Activated CD4-positive, alpha-beta T cell treated with anti-CD3 and anti-CD28 coated beads, Interleukin-10, Interleukin-2, amounts not matched to agents 100 ng/mL and 50 ng/mL, durations not matched to agents 16 hours and 8 hours (primary cell): ENCODE measurements at regions not wholly inside any gene's neighbourhood (a gene's known extent, or its start where the extent isn't known, plus 50 kb on each side); places are given as distances from the start of the nearest gene placed in this dataset.

Experiments
- DNase-seq: peaks from one replicate; pipeline ENCODE4 v3.0.0-alpha.2; 2020

DNA sequence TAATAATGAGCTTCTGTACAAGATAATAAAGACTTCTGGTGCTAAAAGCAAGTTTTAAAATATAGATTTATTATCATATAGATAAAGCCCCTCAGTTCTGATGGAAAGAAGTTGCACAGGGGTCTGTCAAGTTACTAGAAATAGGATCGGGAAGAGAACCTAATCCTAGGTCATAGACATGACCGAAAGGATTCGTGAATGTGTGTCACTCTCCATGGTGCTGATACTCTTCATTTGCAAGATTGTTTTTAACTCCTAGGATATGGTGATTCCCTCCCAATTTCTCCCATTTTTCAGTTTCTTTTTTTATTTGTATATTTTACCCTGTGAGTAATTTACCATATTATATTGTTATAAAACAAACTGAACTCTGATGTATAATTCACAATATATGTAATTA, 58.9 kb upstream of the CTNNA2 start:
- no peak for DNase-seq

DNA sequence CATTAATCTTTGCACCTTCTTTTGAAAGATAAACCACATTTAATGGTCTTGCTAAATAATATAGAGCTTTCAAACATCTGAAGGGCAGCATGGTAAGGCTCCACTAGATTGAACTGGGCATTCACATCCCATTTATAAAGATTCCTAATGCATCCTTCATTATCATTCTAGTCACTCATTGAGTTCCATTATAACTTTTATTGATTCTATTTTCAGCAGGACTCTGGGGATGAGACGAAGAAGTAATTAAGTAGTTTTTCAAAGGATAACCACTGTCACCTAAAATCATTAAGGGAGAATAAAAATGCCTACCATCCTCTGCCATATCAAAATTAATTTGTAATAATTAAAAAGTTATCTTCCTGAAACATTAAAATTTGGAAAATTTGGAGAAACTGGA, 60.2 kb upstream of the CTNNA2 start:
- DNase-seq = no peak

DNA sequence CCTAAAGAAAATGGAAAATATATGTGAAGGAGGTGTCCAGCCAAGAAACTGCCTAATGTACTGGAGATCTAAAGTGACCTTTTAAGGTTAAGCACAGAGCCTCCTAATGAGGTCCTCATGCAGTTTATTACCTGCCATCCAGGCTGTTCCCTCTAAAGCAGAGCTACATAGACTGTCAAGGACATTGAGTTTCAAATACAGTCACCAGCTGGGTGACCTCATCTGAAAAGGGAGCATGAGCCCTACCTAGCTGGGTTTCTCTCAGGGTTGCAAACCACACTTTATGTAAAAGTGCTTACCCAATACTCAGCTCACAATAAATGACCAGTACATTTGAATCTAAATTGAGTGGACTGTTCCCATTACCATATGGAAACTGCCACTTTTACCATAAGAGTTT, 65.4 kb upstream of the CTNNA2 start:
- DNase-seq = no peak

DNA sequence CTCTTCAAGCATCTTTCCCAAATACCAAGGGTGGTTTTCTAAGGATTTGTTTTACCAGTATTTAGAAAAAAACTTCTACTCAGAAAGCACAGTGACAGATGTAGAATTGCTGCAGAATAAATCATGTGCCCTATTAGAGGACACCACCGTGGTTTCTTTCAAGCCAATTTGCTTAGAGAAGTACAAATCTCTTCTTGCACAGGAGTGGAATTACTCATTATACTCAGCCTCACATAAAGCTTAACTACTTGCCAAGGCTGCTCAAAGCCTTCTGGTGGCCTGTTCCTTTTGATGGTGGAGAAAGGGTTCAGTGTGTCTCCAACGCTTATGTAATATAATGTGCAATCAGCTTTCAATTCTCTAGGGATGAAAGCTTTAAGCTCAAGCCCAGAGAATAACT, 66.5 kb upstream of the CTNNA2 start:
- no peak for DNase-seq

DNA sequence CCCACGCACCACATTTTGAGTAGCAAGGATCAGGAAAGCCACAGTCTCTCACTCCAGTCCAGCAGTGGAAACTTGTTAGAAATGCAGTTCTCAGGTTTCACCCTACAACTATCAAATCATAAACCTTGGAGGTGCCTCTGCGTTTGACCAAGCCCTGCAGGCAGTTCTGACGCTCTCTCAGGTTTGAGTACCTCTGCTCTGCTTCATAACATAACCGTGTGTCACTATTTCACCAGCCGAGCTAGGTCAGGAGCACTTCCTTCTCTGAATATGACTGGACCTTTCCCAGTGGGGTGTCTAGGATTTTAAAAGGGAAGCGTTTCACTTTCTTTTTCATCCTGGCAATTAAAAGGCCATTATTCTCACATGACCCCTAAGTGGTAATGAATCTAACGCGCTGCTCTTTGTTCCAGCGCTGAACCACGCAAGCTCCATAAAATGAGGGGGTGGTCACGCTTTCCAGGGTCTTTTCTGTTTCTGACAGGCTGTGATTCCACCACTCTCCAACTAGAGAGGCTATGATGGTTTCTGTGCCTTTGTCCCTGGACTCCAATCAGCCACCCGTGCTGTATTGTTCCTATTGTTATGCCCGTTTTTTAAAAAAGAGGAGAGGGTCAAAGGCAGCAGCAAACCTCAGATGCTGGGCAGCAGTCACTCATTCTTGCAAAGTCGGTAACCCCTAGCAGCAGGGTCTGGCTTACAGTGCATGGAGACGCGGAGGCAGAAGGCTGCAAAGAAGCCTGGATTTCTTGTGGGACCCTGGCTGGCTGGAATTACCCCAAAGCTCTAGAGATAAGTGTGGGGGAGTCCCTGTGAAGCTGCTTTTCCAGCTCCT, 75.2 kb upstream of the CTNNA2 start:
- no peak for DNase-seq

DNA sequence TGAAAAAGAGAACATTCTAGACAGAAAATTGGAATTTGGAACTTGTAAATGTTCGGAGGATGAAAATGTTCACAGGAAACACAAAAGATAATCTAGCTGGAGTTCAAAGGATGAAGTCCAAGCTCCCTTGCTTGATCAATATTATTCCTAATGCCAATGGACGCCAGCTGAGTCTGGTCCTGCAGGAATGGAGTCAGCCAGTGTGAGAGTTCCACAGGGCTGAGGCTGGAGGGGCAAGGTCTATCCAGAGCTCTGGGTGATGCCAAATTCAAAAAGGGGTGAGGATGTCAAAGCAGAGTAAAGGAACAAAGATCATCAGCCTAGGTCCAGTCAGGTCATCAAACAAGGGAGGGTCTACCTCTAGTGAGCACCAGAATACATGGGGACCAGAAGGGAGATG, 78.5 kb upstream of the CTNNA2 start:
- DNase-seq = no peak

DNA sequence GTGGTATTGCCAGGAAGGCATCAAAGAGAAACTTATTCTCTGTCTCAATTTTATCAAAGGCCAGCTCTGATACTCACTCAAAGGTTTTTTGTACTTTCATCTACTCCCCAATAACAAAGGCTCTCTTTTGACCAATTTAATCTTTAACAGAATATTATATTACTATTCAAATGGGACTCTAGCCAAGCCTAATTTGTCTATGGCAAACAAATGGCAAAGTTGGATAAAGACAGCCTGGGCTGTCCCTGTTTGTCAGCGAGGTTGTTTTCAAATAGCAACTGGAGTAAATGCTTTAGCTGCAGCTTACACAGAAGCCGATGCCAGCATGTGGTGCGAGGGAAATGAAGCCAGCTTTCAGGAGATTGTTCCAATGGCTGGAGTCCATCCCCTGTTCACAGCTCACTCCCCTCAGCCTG, 80.1 kb upstream of the CTNNA2 start:
- DNase-seq = no peak

DNA sequence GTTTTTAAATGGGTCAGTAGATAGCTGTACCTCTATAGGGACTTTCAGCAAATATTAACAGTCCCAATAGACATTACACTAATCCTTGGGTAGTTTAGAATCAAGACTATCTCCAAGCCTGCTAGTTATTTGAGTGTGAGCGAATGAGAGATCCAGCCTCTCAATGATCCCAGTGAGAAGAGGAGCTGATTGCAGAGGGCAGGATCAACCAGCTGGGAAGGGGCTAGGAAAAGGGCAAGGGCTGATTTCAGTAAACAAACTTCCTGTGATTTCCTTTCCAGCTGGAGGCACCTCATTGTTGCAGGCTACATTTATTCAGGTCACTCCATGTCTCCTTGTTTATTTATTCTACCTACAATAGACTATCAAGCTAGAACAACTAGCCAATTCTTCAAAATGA, 84.1 kb upstream of the CTNNA2 start:
- no peak for DNase-seq

DNA sequence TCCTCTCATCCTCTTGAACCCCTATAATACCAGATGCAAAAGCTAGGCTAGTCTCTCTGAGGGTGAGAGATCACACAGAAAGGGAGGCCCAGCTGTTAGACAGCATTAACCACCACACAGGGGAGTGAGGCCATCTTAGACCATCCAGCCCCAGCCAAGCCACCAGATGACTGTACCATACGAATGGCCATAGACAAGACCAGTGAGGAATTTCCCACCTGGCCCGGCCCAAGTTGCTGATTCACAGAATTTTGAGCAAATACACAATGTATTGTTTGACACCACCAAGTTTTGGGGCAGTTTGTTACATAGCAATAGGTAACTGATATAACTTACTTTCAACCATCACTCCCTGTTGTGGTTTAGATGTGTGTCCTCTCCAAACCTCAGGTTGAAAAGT, 98.2 kb upstream of the CTNNA2 start:
- DNase-seq = no peak

DNA sequence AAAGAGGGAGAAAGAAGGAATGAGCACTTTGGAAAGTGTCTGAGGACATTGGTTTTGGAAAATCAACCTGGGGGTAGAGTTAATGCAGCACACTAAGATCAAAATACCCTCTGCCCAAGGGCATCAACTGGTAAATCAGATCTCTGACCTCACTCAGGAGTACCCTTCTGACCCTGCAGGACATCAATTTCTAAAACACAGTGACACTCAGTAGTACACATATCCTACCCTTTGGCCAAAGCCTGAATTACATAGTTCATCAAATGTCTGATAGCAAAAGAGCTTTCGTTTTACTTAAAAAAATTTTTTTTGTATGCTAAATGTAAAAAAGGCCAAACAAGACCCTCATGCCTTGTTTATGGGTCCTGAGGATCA, 118.4 kb upstream of the CTNNA2 start:
- DNase-seq = no peak

DNA sequence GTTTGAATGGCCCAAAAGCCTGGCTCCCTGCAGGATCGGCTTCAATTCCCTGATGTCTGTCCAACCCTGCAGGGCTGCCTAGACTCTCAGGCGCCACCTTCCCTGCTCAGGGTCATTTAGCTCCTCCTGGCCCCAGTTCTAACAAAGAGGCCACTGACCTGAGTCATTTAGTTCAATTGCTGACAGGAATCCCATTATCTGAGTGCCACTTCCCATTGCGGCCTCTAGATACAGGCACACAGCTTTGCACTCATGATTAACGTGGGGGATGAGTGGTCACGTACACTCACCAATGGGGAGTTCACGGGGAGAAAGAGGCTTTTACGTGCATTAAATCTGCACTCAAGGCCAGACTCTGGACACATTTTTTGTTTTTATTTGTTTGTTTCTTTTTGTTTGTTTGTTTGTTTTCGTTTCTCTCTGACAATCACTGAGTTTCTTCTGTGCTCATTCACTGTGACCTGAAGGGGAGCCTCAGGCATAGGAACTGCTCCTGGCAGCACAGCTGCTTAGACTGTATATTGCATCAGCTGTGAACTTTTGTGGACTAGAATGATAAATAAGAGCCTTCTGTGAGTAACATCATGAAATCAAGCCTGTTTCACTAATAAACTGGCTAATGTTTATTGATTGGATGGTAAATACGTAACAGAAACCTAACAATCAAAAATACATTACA, 118.9 kb upstream of the CTNNA2 start:
- no peak for DNase-seq

DNA sequence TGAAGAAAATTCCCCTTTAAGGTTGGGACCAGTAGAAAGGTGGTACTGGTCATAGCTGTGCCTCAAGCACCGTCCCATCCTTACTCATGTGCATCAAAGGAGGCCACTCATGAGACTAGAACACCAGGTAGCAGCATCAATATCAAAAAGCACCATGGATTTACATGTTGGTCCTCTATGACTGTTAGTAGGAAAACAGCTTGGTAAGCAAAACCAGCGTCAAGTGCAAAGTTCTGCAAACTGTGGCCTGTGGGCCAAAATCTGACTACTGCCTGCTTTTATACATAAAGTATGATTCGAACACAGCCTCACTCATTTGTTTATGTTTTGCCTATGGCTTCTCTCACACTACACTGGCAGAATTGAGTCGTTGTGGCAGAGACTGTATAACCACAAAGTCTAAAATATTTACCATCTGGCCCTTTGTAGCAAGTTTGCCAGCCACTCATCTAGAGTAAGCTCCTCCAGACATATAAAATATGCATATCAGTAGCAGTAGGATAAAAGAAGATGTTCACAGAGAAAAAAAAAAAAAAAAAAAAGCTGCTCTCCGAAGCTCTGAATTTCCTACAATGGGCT, 119.7 kb upstream of the CTNNA2 start:
- no peak for DNase-seq

DNA sequence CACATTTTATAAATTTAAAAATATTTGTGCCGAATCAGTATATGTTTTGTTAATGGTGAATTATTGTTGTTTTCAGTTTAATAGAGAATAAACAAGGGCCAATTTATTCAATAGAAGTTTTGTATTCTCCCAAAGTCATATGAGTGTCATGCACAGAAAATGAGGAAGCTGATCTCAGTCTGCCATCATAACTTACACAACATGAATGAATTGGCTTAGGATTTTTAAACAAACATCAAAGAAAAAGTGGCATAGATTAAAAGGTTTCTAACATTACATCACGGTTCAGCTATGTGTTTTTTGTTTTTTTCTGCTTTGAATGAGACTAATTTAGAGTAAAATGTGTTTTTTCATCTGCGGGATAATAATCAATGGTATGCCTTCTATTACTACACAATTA, 123.4 kb upstream of the CTNNA2 start:
- DNase-seq = no peak

DNA sequence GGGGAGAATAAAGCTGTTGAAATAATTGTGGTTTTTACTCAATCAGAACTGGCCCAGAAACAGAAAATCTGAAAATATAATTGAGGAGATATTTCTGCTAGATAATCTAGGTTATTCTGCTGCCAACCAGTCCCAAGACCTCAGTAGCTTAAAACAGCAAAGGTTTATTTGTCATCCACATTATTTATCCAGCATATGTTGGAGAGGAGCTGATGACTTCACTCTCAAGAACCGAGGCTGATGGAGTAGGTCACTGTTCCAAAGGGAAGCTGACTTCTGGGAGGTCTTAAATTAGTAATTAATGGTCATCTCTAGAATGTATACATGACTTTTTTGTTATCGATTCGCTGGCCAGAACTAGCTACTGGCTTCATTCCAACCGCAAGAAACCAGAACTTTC, 124.8 kb upstream of the CTNNA2 start:
- no peak for DNase-seq

DNA sequence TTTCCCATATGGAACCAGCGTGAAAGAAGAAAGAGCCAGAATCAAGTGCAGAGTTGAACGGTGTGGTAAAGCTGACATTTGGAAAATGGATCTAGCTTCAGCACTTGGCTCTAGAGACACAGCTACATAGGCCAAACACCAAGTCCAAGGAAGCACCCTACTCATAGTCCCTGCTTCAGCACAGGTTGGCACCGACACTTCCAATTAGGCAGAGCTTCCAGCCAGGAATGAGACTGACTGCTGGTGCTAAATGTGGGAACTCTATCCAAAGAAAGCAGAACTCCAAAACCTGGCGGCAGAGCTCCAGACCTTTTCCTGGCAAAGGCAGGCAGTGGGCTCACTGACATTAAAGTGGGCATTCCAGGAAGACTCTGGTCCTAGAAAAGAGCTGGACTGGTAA, 125.4 kb upstream of the CTNNA2 start:
- no peak for DNase-seq

DNA sequence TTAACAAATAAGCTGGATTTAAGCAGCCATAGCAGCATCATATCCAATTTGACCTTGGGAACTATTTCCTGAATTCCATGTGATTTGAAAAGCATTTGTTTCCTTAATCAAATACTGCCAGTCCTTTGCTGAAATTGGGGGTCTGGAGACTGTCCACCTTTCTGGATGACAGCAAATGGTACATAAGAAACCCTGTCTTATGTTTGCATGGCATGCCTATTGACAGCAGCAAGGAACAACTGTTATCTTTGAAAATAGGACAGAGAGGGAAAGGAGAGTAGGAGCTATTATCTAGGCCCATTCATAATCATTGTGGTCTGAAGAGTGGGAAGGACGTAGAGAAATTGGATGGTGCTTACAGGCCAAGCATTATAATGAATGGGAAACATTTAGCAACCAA, 129.2 kb upstream of the CTNNA2 start:
- no peak for DNase-seq

DNA sequence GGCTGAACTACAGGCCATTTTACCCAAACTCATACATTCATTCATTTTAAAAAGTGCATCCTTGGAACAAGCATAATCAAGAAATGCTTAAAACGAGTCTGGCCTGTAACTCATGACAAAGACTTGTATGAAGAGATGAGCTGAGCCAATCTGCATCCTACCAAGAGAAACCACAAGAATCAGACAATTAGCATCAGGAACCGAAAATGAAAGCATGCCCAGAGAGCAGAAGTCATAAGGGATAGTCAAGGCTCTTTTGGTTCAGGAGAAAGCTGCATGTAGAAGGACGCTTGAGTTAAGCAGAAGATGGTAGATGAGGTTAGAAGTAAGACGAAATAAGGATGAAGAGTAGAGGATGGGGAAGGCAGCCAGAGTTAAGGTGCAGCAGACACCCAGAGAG, 137.0 kb upstream of the CTNNA2 start:
- DNase-seq = no peak

DNA sequence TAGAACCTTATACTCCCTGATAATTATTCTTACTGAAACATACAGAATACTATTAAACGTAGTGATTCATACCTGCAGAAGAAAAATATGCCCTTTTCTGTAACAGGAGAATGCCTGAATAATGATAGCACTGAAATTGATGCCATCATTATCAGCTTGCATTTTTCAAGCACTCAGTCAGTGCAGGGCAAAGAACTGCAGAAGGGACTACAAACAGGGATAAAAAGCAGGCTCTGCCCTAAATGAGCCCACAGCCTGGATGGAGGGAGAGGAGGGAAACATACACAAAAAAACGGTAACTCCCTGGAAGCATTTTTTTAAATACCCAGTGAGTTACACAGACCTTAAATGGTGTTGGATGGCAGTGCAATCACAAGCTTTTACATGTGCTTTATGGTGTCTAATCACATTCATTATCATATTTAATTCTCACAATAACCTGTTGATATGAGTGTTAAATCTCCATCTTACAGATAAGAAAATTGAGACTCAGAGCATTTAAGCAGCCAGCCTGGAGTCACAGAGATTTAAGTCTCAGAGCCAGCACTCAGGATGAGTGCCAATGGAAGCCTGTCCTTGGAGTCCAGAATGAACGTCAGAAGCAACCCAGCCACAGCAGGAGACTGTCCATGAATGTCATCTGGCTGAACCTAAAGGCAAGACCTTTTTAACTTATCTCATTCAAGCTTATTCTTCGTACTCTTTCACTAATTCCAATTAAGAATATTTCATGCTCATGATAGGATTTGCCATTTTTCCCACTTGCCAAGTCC, 139.3 kb upstream of the CTNNA2 start:
- DNase-seq = no peak

DNA sequence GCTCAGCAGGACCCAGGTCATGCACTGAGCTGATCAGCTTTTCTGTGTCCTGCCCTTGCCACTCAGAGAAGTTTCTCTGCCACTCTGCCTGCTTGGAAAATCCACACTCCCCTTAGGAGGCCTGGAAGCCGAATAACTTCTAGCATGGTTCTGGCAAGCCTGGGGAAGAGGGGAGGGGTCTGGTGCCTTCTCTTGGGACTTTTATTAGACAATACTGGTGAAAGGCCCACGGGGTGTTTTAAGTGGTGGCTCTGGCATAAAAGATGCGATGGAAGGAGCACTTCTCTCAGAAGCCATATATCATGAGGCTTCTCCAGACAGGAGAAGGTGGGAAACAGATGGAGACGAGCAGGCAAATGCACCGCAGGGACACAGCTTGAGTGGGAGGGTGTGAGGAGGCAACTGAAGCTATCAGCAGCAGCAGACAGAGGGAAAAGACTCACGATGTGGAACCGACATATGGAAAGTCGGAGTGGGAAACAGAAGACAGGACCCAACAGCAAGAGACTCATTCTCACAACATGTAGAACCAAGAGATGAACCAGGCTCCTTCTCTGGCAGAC, 141.8 kb upstream of the CTNNA2 start:
- no peak for DNase-seq

DNA sequence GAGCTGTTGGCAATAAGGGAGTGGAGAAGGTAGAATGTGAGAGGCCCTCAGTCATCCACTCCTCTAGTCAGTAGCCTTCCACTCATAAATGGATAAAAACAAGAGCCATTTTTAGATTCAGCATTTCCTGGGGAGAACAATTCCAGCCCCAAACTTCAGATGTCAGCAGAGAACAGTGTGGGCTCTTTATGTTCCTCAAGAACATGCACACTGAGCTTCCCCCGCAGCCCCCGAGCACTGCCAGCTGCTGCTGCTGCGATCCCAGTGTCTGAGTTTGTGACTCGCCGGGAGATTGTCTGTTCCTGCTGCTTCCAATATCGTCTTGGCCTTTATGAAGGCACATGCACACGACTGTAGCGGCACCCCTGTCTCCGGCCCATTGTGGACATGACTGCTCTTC, 143.7 kb upstream of the CTNNA2 start:
- no peak for DNase-seq

DNA sequence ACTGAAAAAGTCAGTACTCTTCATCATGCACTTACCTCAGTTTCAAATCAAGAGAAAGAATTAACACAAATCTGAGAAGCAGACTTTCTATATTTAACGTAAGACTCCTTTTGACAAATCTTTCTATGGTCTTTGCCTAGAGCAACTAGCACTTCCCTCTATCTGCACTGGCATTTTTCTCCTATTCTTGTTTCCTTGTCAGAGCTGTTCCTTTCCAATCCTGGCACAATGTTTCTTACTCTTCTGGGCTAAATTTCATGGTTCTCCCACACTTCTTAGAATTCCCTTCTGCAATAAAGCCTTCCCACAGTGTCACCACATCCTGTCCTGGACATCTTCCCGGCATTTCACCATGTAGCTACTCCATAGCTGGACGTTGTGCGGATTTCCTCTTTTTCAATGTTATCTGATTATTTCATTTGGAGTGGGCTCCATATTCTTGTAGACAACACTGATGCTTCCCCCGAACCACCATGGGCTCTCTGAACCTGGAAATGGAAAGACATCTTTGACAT, 144.7 kb upstream of the CTNNA2 start:
- DNase-seq = no peak

DNA sequence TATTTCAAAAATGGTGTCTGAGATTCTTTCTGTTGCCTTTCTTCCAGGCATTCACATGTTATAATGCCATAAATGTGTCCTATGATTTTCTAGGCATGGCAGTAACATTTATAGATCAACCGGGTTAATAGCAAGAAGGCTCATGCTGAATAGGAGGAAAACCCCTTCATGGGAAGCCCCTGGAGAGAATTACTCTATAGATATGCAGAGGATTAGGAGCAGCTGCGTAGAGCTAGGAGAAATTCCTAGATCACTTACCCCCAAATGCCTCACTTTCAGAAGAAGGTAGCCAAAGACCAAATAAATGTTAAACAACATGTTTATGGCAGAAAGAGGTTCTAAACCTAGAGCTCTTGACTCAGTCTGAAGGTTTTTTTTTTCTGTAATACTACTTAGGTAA, 153.4 kb upstream of the CTNNA2 start:
- no peak for DNase-seq

DNA sequence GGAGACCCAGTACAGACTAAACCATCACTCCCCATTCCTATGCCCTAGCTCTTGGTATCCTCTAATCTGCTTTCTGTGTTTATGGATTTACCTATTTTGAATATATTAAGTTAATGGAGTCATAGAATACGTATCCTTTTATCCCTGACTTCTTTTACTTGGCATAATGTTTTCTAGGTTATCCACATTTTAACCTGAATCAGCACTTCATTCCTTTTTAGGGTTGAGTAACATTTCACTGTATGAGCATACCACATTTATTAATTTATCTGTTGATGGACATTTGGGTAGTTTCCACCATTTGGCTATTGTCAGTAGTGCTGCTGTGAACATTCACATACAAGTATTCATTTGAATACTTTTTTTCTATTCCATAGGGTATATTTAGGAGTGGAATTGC, 157.3 kb upstream of the CTNNA2 start:
- no peak for DNase-seq
